HEK293T (cell line): ENCODE measurements at regions not wholly inside any gene's neighbourhood (a gene's known extent, or its start where the extent isn't known, plus 50 kb on each side); places are given as distances from the start of the nearest gene placed in this dataset.

Source experiments
- CTCF ChIA-PET: fragments of 350-600 bp; formaldehyde crosslinking; extraction: SDS; loops from one replicate; lab custom pipeline; 2021; ENCODE audit warnings: antibody characterized with exemption, inconsistent platforms; lab: Yijun Ruan, JAX
- POLR2A ChIA-PET: fragments of 350-600 bp; formaldehyde crosslinking; extraction: SDS; loops from one replicate; lab custom pipeline; 2020; ENCODE audit warnings: antibody characterized with exemption, inconsistent platforms; lab: Yijun Ruan, JAX
- DNase-seq: peaks from one replicate; pipeline ENCODE4 v3.0.0; 2012; ENCODE audit warnings: mixed read lengths; ENCODE audit errors: extremely low spot score
- ARNT ChIP-seq: fragments of 450-650 bp; IDR thresholded peaks from 2 replicates; pipeline ENCODE4 v1.6.1; 2017; ENCODE audit warnings: mild to moderate bottlenecking
- BHLHE40 ChIP-seq: fragments of 450-650 bp; IDR thresholded peaks from 2 replicates; pipeline ENCODE4 v1.6.1; 2016; ENCODE audit warnings: mild to moderate bottlenecking, moderate library complexity, borderline replicate concordance
- CTBP1 ChIP-seq: fragments of 450-650 bp; IDR thresholded peaks from 2 replicates; pipeline ENCODE4 v1.6.1; 2016; ENCODE audit warnings: borderline replicate concordance
- ELF4 ChIP-seq: fragments of 450-650 bp; IDR thresholded peaks from 2 replicates; pipeline ENCODE4 v1.6.1; 2017; ENCODE audit warnings: antibody characterized with exemption
- FOXA1 ChIP-seq: fragments of 450-650 bp; IDR thresholded peaks from 2 replicates; pipeline ENCODE4 v1.6.1; 2016; ENCODE audit warnings: mild to moderate bottlenecking
- FOXK2 ChIP-seq: fragments of 450-650 bp; IDR thresholded peaks from 2 replicates; pipeline ENCODE4 v1.6.1; 2016; ENCODE audit warnings: mild to moderate bottlenecking
- FOXM1 ChIP-seq: fragments of 450-650 bp; IDR thresholded peaks from 2 replicates; pipeline ENCODE4 v1.6.1; 2017; ENCODE audit warnings: mild to moderate bottlenecking, borderline replicate concordance
- HDGF ChIP-seq: fragments of 450-650 bp; IDR thresholded peaks from 2 replicates; pipeline ENCODE4 v1.6.1; 2017; ENCODE audit warnings: antibody characterized with exemption, borderline replicate concordance
- L3MBTL2 ChIP-seq: fragments of 450-650 bp; conservative IDR thresholded peaks from 2 replicates; pipeline ENCODE4 v1.6.1; 2016; ENCODE audit warnings: mild to moderate bottlenecking
- LEF1 ChIP-seq: fragments of 450-650 bp; IDR thresholded peaks from 2 replicates; pipeline ENCODE4 v1.6.1; 2017; ENCODE audit warnings: mild to moderate bottlenecking, borderline replicate concordance
- NFRKB ChIP-seq: fragments of 450-650 bp; IDR thresholded peaks from 2 replicates; pipeline ENCODE4 v1.6.1; 2016; ENCODE audit warnings: mild to moderate bottlenecking, moderate library complexity
- PKNOX1 ChIP-seq: fragments of 450-650 bp; IDR thresholded peaks from 2 replicates; pipeline ENCODE4 v1.6.1; 2016
- SP1 ChIP-seq: fragments of 450-650 bp; IDR thresholded peaks from 2 replicates; pipeline ENCODE4 v1.6.1; 2017
- SUZ12 ChIP-seq: fragments of 450-650 bp; IDR thresholded peaks from 2 replicates; pipeline ENCODE4 v1.6.1; 2016; ENCODE audit warnings: mild to moderate bottlenecking
- TARDBP ChIP-seq: fragments of 450-650 bp; IDR thresholded peaks from 2 replicates; pipeline ENCODE4 v1.6.1; 2016
- ZNF384 ChIP-seq: fragments of 450-650 bp; IDR thresholded peaks from 2 replicates; pipeline ENCODE4 v1.6.1; 2016

GRCh38 chr2:65532937-65533336 lies 100.5 kb upstream of the SPRED2 start:
- TF ChIP-seq CTBP1 = no peak
- no peak for TF ChIP-seq FOXK2
- no peak for TF ChIP-seq NFRKB
- no peak for TF ChIP-seq LEF1
- TF ChIP-seq L3MBTL2 = no peak
- TF ChIP-seq TARDBP = no peak
- DNase-seq = no peak
- CTCF ChIA-PET = no interaction called here
- POLR2A ChIA-PET = no interaction called here

- DNase-seq = no peak
- POLR2A ChIA-PET = no interaction called here
- CTCF ChIA-PET = no interaction called here
- TF ChIP-seq TARDBP = no peak
- no peak for TF ChIP-seq CTBP1
- no peak for TF ChIP-seq SP1
- TF ChIP-seq ARNT = no peak
- no peak for TF ChIP-seq PKNOX1
- TF ChIP-seq ZNF384 = no peak
- TF ChIP-seq HDGF = no peak
- no peak for TF ChIP-seq FOXK2
Measured at GRCh38 chr2:65532326-65532725, 99.9 kb upstream of the SPRED2 start.

- CTCF ChIA-PET = no interaction called here
- no peak for DNase-seq
- TF ChIP-seq ARNT = no peak
- no peak for TF ChIP-seq FOXK2
- TF ChIP-seq LEF1 = no peak
- no peak for TF ChIP-seq ELF4
- TF ChIP-seq FOXA1 = no peak
- no peak for TF ChIP-seq TARDBP
- no peak for TF ChIP-seq L3MBTL2
- TF ChIP-seq SUZ12 = no peak
- no peak for TF ChIP-seq FOXM1
- no peak for TF ChIP-seq NFRKB
- no peak for TF ChIP-seq CTBP1
- no peak for TF ChIP-seq PKNOX1
- no peak for TF ChIP-seq ZNF384
- no peak for TF ChIP-seq BHLHE40
- TF ChIP-seq HDGF = no peak
- no peak for TF ChIP-seq SP1
- POLR2A ChIA-PET = no interaction called here
Measured at GRCh38 chr2:65530547-65531320, 98.3 kb upstream of the SPRED2 start.

GRCh38 chr2:65529419-65529818 lies 97.0 kb upstream of the SPRED2 start:
- ChIA-PET CTCF (no interaction called here), POLR2A (no interaction called here)
- no peak for TF ChIP-seq CTBP1
- no peak for TF ChIP-seq HDGF
- no peak for TF ChIP-seq ARNT
- no peak for TF ChIP-seq TARDBP
- no peak for TF ChIP-seq SP1
- no peak for TF ChIP-seq FOXA1
- no peak for TF ChIP-seq BHLHE40
- TF ChIP-seq FOXK2 = no peak
- TF ChIP-seq ZNF384 = no peak
- TF ChIP-seq SUZ12 = no peak
- no peak for TF ChIP-seq ELF4
- TF ChIP-seq PKNOX1 = no peak
- TF ChIP-seq NFRKB = no peak
- TF ChIP-seq FOXM1 = no peak
- no peak for TF ChIP-seq LEF1
- DNase-seq = no peak

- POLR2A ChIA-PET = no interaction called here
- no peak for TF ChIP-seq L3MBTL2
- no peak for TF ChIP-seq ARNT
- no peak for TF ChIP-seq CTBP1
- no peak for TF ChIP-seq ELF4
- TF ChIP-seq NFRKB = no peak
- TF ChIP-seq TARDBP = no peak
- TF ChIP-seq SUZ12 = no peak
- TF ChIP-seq FOXA1 = no peak
- TF ChIP-seq ZNF384 = no peak
- TF ChIP-seq HDGF = no peak
- no peak for TF ChIP-seq FOXM1
- TF ChIP-seq LEF1 = no peak
- no peak for TF ChIP-seq BHLHE40
- TF ChIP-seq PKNOX1 = no peak
- TF ChIP-seq FOXK2 = no peak
- TF ChIP-seq SP1 = no peak
- no peak for DNase-seq
- CTCF ChIA-PET = no interaction called here
Measured at GRCh38 chr2:65528241-65528574, 95.8 kb upstream of the SPRED2 start.
